Stimulated activated naive CD8-positive, alpha-beta T cell treated with anti-CD3 and anti-CD28 coated beads, Interleukin-15, Interleukin-2, amounts not matched to agents 100 ng/mL and 50 ng/mL, for 24 hours (primary cell): ENCODE measurements at regions not wholly inside any gene's neighbourhood (a gene's known extent, or its start where the extent isn't known, plus 50 kb on each side); places are given as distances from the start of the nearest gene placed in this dataset.
"Not testable (repeated sequence)": the region's sequence is repeated elsewhere in the genome, so short reads cannot be mapped to it uniquely, and the experiment has no call there.

Experiments
- H3K27ac Mint-ChIP-seq: one replicate; pipeline ENCODE4 v1.8.0; 2021; ENCODE audit warnings: mild to moderate bottlenecking, mixed read lengths
- H3K27me3 Mint-ChIP-seq: one replicate; pipeline ENCODE4 v1.8.0; 2021; ENCODE audit warnings: mixed read lengths
- H3K36me3 Mint-ChIP-seq: one replicate; pipeline ENCODE4 v1.8.0; 2021; ENCODE audit warnings: low read depth, mixed read lengths
- H3K4me1 Mint-ChIP-seq: one replicate; pipeline ENCODE4 v1.8.0; 2021; ENCODE audit warnings: low read depth, mixed read lengths
- H3K4me3 Mint-ChIP-seq: one replicate; pipeline ENCODE4 v1.8.0; 2021; ENCODE audit warnings: mild to moderate bottlenecking, mixed read lengths
- H3K9me3 Mint-ChIP-seq: one replicate; pipeline ENCODE4 v1.8.0; 2021; ENCODE audit warnings: mixed read lengths

GRCh38 chr6:14231071-14231483 lies 113.5 kb downstream of the CD83 start:
- H3K27ac Mint-ChIP-seq, result no peak overlapping the region
- no peaks in the 10 kb centered on the region for H3K27me3 Mint-ChIP-seq
- no peaks in the 10 kb centered on the region for H3K9me3 Mint-ChIP-seq
- peaks cover 3% of the 10 kb centered on the region for H3K36me3 Mint-ChIP-seq
- no peak overlapping the region for H3K4me3 Mint-ChIP-seq
- H3K4me1 Mint-ChIP-seq, result peaks cover 21% of the 10 kb centered on the region

- Mint-ChIP-seq H3K4me3 (no peak overlapping the region), H3K4me1 (peaks cover 21% of the 10 kb centered on the region), H3K9me3 (no peaks in the 10 kb centered on the region), H3K27me3 (no peaks in the 10 kb centered on the region), H3K36me3 (no peaks in the 10 kb centered on the region), H3K27ac (no peak overlapping the region)
Observed at GRCh38 chr6:14231501-14232280, 114.1 kb downstream of the CD83 start.

GRCh38 chr6:14232889-14233288 lies 115.3 kb downstream of the CD83 start:
- no peak overlapping the region for H3K27ac Mint-ChIP-seq

GRCh38 chr6:14235653-14236356 lies 118.2 kb downstream of the CD83 start:
- Mint-ChIP-seq H3K9me3 (peaks cover 6% of the 10 kb centered on the region), H3K4me3 (no peak overlapping the region), H3K27ac (no peak overlapping the region)

More at GRCh38 chr6:14232889-14233288, 115.3 kb downstream of the CD83 start:
- Mint-ChIP-seq H3K27me3 (no peaks in the 10 kb centered on the region), H3K4me3 (no peak overlapping the region), H3K36me3 (no peaks in the 10 kb centered on the region), H3K4me1 (peaks cover 20% of the 10 kb centered on the region), H3K9me3 (no peaks in the 10 kb centered on the region)

GRCh38 chr6:14239097-14239496 lies 121.5 kb downstream of the CD83 start:
- no peaks in the 10 kb centered on the region for H3K27me3 Mint-ChIP-seq
- H3K36me3 Mint-ChIP-seq, result no peaks in the 10 kb centered on the region
- peaks cover 6% of the 10 kb centered on the region for H3K9me3 Mint-ChIP-seq
- peaks cover 7% of the 10 kb centered on the region for H3K4me1 Mint-ChIP-seq
- no peak overlapping the region for H3K27ac Mint-ChIP-seq
- no peak overlapping the region for H3K4me3 Mint-ChIP-seq

More at GRCh38 chr6:14235653-14236356, 118.2 kb downstream of the CD83 start:
- no peaks in the 10 kb centered on the region for H3K36me3 Mint-ChIP-seq
- no peaks in the 10 kb centered on the region for H3K27me3 Mint-ChIP-seq
- peaks cover 10% of the 10 kb centered on the region for H3K4me1 Mint-ChIP-seq

GRCh38 chr6:14240411-14241166 lies 123.0 kb downstream of the CD83 start:
- peaks cover 6% of the 10 kb centered on the region for H3K9me3 Mint-ChIP-seq
- peaks cover 7% of the 10 kb centered on the region for H3K4me1 Mint-ChIP-seq
- H3K36me3 Mint-ChIP-seq, result no peaks in the 10 kb centered on the region
- H3K27ac Mint-ChIP-seq, result no peak overlapping the region
- no peaks in the 10 kb centered on the region for H3K27me3 Mint-ChIP-seq
- no peak overlapping the region for H3K4me3 Mint-ChIP-seq

GRCh38 chr6:14241255-14242070 lies 123.9 kb downstream of the CD83 start:
- no peaks in the 10 kb centered on the region for H3K27me3 Mint-ChIP-seq
- H3K27ac Mint-ChIP-seq, result no peak overlapping the region
- H3K4me1 Mint-ChIP-seq, result peaks cover 7% of the 10 kb centered on the region
- no peaks in the 10 kb centered on the region for H3K36me3 Mint-ChIP-seq
- H3K4me3 Mint-ChIP-seq, result no peak overlapping the region
- H3K9me3 Mint-ChIP-seq, result peaks cover 6% of the 10 kb centered on the region

GRCh38 chr6:14242912-14243311 lies 125.3 kb downstream of the CD83 start:
- H3K36me3 Mint-ChIP-seq, H3K9me3 Mint-ChIP-seq, H3K27me3 Mint-ChIP-seq, H3K27ac Mint-ChIP-seq, H3K4me1 Mint-ChIP-seq, H3K4me3 Mint-ChIP-seq: not testable (repeated sequence)

- Mint-ChIP-seq H3K27me3 (no peaks in the 10 kb centered on the region), H3K36me3 (no peaks in the 10 kb centered on the region), H3K27ac (no peak overlapping the region), H3K4me1 (peaks cover 7% of the 10 kb centered on the region), H3K4me3 (no peak overlapping the region), H3K9me3 (peaks cover 6% of the 10 kb centered on the region)
Observed at GRCh38 chr6:14243597-14243996, 126.0 kb downstream of the CD83 start.

GRCh38 chr6:14246876-14247275 lies 129.3 kb downstream of the CD83 start:
- H3K27ac Mint-ChIP-seq, result no peak overlapping the region
- no peak overlapping the region for H3K4me3 Mint-ChIP-seq
- H3K4me1 Mint-ChIP-seq, result no peaks in the 10 kb centered on the region
- no peaks in the 10 kb centered on the region for H3K27me3 Mint-ChIP-seq
- H3K9me3 Mint-ChIP-seq, result no peaks in the 10 kb centered on the region
- no peaks in the 10 kb centered on the region for H3K36me3 Mint-ChIP-seq

- Mint-ChIP-seq H3K36me3 (no peaks in the 10 kb centered on the region), H3K4me3 (no peak overlapping the region), H3K4me1 (peaks cover 10% of the 10 kb centered on the region), H3K27me3 (no peaks in the 10 kb centered on the region), H3K27ac (no peak overlapping the region), H3K9me3 (no peaks in the 10 kb centered on the region)
Observed at GRCh38 chr6:14250573-14250972, 133.0 kb downstream of the CD83 start.

- Mint-ChIP-seq H3K27me3 (no peaks in the 10 kb centered on the region), H3K36me3 (no peaks in the 10 kb centered on the region), H3K9me3 (no peaks in the 10 kb centered on the region), H3K27ac (no peak overlapping the region), H3K4me3 (no peak overlapping the region), H3K4me1 (peaks cover 10% of the 10 kb centered on the region)
Observed at GRCh38 chr6:14252271-14252850, 134.8 kb downstream of the CD83 start.

GRCh38 chr6:14254505-14254904 lies 136.9 kb downstream of the CD83 start:
- no peaks in the 10 kb centered on the region for H3K27me3 Mint-ChIP-seq

GRCh38 chr6:14255916-14256315 lies 138.3 kb downstream of the CD83 start:
- no peak overlapping the region for H3K4me3 Mint-ChIP-seq
- H3K9me3 Mint-ChIP-seq, result peaks cover 3% of the 10 kb centered on the region

More at GRCh38 chr6:14254505-14254904, 136.9 kb downstream of the CD83 start:
- Mint-ChIP-seq H3K4me1 (peaks cover 10% of the 10 kb centered on the region), H3K4me3 (no peak overlapping the region), H3K9me3 (no peaks in the 10 kb centered on the region), H3K36me3 (no peaks in the 10 kb centered on the region), H3K27ac (peak overlapping the region; percentile 9)

More at GRCh38 chr6:14255916-14256315, 138.3 kb downstream of the CD83 start:
- H3K27me3 Mint-ChIP-seq, result no peaks in the 10 kb centered on the region
- H3K4me1 Mint-ChIP-seq, result peaks cover 10% of the 10 kb centered on the region
- H3K36me3 Mint-ChIP-seq, result no peaks in the 10 kb centered on the region
- H3K27ac Mint-ChIP-seq, result no peak overlapping the region
